ENCODE measurements at regions not wholly inside any gene's neighbourhood (a gene's known extent, or its start where the extent isn't known, plus 50 kb on each side); places are given as distances from the start of the nearest gene placed in this dataset.

- Histone ChIP-seq H3K4me2 (no peak overlapping the region), H3K27me3 (ENCODE audit: insufficient read depth, low read depth) (no peaks in the 10 kb centered on the region), H2AFZ (ENCODE audit: low read depth) (no peak overlapping the region), H3K79me2 (ENCODE audit: insufficient read depth, low read depth) (no peaks in the 10 kb centered on the region), H3K36me3 (ENCODE audit: insufficient read depth) (no peaks in the 10 kb centered on the region), H3K27ac (no peak overlapping the region), H3K4me1 (ENCODE audit: low read depth, poor library complexity, severe bottlenecking) (no peaks in the 10 kb centered on the region), H4K20me1 (ENCODE audit: insufficient read depth) (no peaks in the 10 kb centered on the region), H3K9ac (no peak overlapping the region), H3K4me3 (IDR thresholded peaks at IDR 0.05; ENCODE audit: insufficient read depth, low read depth, low read length) (no peak overlapping the region)
- TF ChIP-seq CTCF (conservative IDR thresholded peaks at IDR 0.05; ENCODE audit: low read depth, low read length), result no peak
Observed at GRCh38 chr4:146041139-146042004, 102.7 kb upstream of the ZNF827 start.

GRCh38 chr4:146040623-146041022, 102.0 kb upstream of the ZNF827 start:
- Histone ChIP-seq H2AFZ (ENCODE audit: low read depth) (no peak overlapping the region), H3K9ac (no peak overlapping the region), H3K4me2 (no peak overlapping the region), H3K27me3 (ENCODE audit: insufficient read depth, low read depth) (no peaks in the 10 kb centered on the region), H3K36me3 (ENCODE audit: insufficient read depth) (no peaks in the 10 kb centered on the region), H3K79me2 (ENCODE audit: insufficient read depth, low read depth) (no peaks in the 10 kb centered on the region), H3K27ac (no peak overlapping the region), H4K20me1 (ENCODE audit: insufficient read depth) (no peaks in the 10 kb centered on the region), H3K4me1 (ENCODE audit: low read depth, poor library complexity, severe bottlenecking) (no peaks in the 10 kb centered on the region), H3K4me3 (IDR thresholded peaks at IDR 0.05; ENCODE audit: insufficient read depth, low read depth, low read length) (no peak overlapping the region)
- TF ChIP-seq CTCF (conservative IDR thresholded peaks at IDR 0.05; ENCODE audit: low read depth, low read length), result no peak

- Histone ChIP-seq H3K4me1 (ENCODE audit: low read depth, poor library complexity, severe bottlenecking) (no peaks in the 10 kb centered on the region), H3K4me2 (no peak overlapping the region), H3K27me3 (ENCODE audit: insufficient read depth, low read depth) (no peaks in the 10 kb centered on the region), H2AFZ (ENCODE audit: low read depth) (no peak overlapping the region), H3K27ac (no peak overlapping the region), H3K36me3 (ENCODE audit: insufficient read depth) (no peaks in the 10 kb centered on the region), H4K20me1 (ENCODE audit: insufficient read depth) (no peaks in the 10 kb centered on the region), H3K4me3 (IDR thresholded peaks at IDR 0.05; ENCODE audit: insufficient read depth, low read depth, low read length) (no peak overlapping the region), H3K79me2 (ENCODE audit: insufficient read depth, low read depth) (no peaks in the 10 kb centered on the region), H3K9ac (no peak overlapping the region)
- TF ChIP-seq CTCF (conservative IDR thresholded peaks at IDR 0.05; ENCODE audit: low read depth, low read length), result no peak
Observed at GRCh38 chr4:146033149-146033548, 94.5 kb upstream of the ZNF827 start.

GRCh38 chr4:146032234-146032860, 93.7 kb upstream of the ZNF827 start:
- H3K4me3 ChIP-seq (IDR thresholded peaks at IDR 0.05; ENCODE audit: insufficient read depth, low read depth, low read length), result no peak overlapping the region
- no peaks in the 10 kb centered on the region for H3K79me2 ChIP-seq (ENCODE audit: insufficient read depth, low read depth)
- no peak overlapping the region for H3K4me2 ChIP-seq
- no peak overlapping the region for H3K9ac ChIP-seq
- H3K4me1 ChIP-seq (ENCODE audit: low read depth, poor library complexity, severe bottlenecking), result no peaks in the 10 kb centered on the region
- no peak for TF ChIP-seq CTCF (conservative IDR thresholded peaks at IDR 0.05; ENCODE audit: low read depth, low read length)
- H3K27ac ChIP-seq, result no peak overlapping the region
- no peaks in the 10 kb centered on the region for H3K36me3 ChIP-seq (ENCODE audit: insufficient read depth)
- H4K20me1 ChIP-seq (ENCODE audit: insufficient read depth), result no peaks in the 10 kb centered on the region
- H2AFZ ChIP-seq (ENCODE audit: low read depth), result no peak overlapping the region
- H3K27me3 ChIP-seq (ENCODE audit: insufficient read depth, low read depth), result no peaks in the 10 kb centered on the region

Measured in KMS-11 (cell line).